SH-SY5Y (cell line): ENCODE measurements at regions not wholly inside any gene's neighbourhood (a gene's known extent, or its start where the extent isn't known, plus 50 kb on each side); places are given as distances from the start of the nearest gene placed in this dataset.

ENCODE experiments used
- GATA2 ChIP-seq: IDR thresholded peaks from 2 replicates; pipeline ENCODE4 v1.6.1; 2011; ENCODE audit warnings: mild to moderate bottlenecking, low read depth, low read length
- GATA3 ChIP-seq: IDR thresholded peaks from 2 replicates; pipeline ENCODE4 v1.6.1; 2011; ENCODE audit warnings: low read depth, mild to moderate bottlenecking, low read length, moderate library complexity

GRCh38 chr10:36704124-36704523 is 421.3 kb upstream of the ANKRD30A start:
- TF ChIP-seq GATA2: no peak
- TF ChIP-seq GATA3: no peak
